CD4-positive, alpha-beta memory T cell (primary cell): ENCODE measurements at regions not wholly inside any gene's neighbourhood (a gene's known extent, or its start where the extent isn't known, plus 50 kb on each side); places are given as distances from the start of the nearest gene placed in this dataset.

Experiments used
- CTCF ChIA-PET: fragments of 350-600 bp; sonication (Branson Sonifier 250); formaldehyde crosslinking; loops from one replicate; lab custom pipeline; 2021; ENCODE audit warnings: inconsistent platforms; ENCODE audit not compliant: partially characterized antibody; lab: Charles Lee
- POLR2A ChIA-PET: fragments of 350-600 bp; sonication (Branson Sonifier 250); formaldehyde crosslinking; loops from one replicate; lab custom pipeline; 2021; ENCODE audit not compliant: partially characterized antibody; lab: Charles Lee
- DNase-seq, 5 donors: peaks; one replicate each; pipeline versions ENCODE4 v3.0.0 to v3.0.0-alpha.2; 2020 to 2022; ENCODE audit warnings: mixed read lengths in 1 of 5
- H3K27ac ChIP-seq: one replicate; pipeline ENCODE4 v1.7.0; 2013; ENCODE audit warnings: low read depth, low read length
- H3K27me3 ChIP-seq: 2 replicates; pipeline ENCODE4 v1.7.0; 2013; ENCODE audit warnings: mild to moderate bottlenecking, low read length, moderate library complexity; ENCODE audit not compliant: insufficient read depth
- H3K36me3 ChIP-seq: 2 replicates; pipeline ENCODE4 v1.7.0; 2013; ENCODE audit warnings: mild to moderate bottlenecking, low read length, moderate library complexity; ENCODE audit not compliant: insufficient read depth
- H3K4me1 ChIP-seq: 2 replicates; pipeline ENCODE4 v1.7.0; 2013; ENCODE audit warnings: mild to moderate bottlenecking, low read length, moderate library complexity; ENCODE audit not compliant: insufficient read depth
- H3K4me3 ChIP-seq, 2 donors: one replicate each; pipeline ENCODE4 v1.7.0; 2013; ENCODE audit warnings: low read length in 2 of 2, mild to moderate bottlenecking in 1 of 2
- H3K9me3 ChIP-seq, 2 donors: one replicate each; pipeline ENCODE4 v1.7.0; 2013; ENCODE audit warnings: low read length in 2 of 2, control low read depth in 1 of 2; ENCODE audit not compliant: control insufficient read depth in 1 of 2
- H3K27ac Mint-ChIP-seq, 7 donors: one replicate each; pipeline ENCODE4 v1.8.0; 2020 to 2021; ENCODE audit warnings: mixed read lengths in 7 of 7, mild to moderate bottlenecking in 6 of 7, inconsistent platforms in 3 of 7, moderate library complexity in 3 of 7
- H3K27me3 Mint-ChIP-seq, 2 donors: one replicate each; pipeline ENCODE4 v1.8.0; 2020 to 2021; ENCODE audit warnings: mixed read lengths in 2 of 2
- H3K36me3 Mint-ChIP-seq, 2 donors: one replicate each; pipeline ENCODE4 v1.8.0; 2020 to 2021; ENCODE audit warnings: mixed read lengths in 2 of 2, inconsistent platforms in 1 of 2, mild to moderate bottlenecking in 1 of 2
- H3K4me1 Mint-ChIP-seq, 4 donors: one replicate each; pipeline ENCODE4 v1.8.0; 2020 to 2021; ENCODE audit warnings: mixed read lengths in 4 of 4, mild to moderate bottlenecking in 1 of 4
- H3K4me3 Mint-ChIP-seq, 8 donors: one replicate each; pipeline ENCODE4 v1.8.0; 2020 to 2021; ENCODE audit warnings: mixed read lengths in 8 of 8, mild to moderate bottlenecking in 7 of 8, moderate library complexity in 6 of 8, inconsistent platforms in 3 of 8
- H3K9me3 Mint-ChIP-seq, 8 donors: one replicate each; pipeline ENCODE4 v1.8.0; 2020 to 2021; ENCODE audit warnings: mixed read lengths in 8 of 8, mild to moderate bottlenecking in 5 of 8, inconsistent platforms in 3 of 8, moderate library complexity in 1 of 8
- intact Hi-C: fragments of 100-400 bp; cut with micrococcal nuclease; formaldehyde crosslinking; loops from one replicate; pipeline ENCODE4 v1.15.1; 2023

GRCh38 chr11:130726234-130727037 lies 189.8 kb downstream of the SNX19 start:
- Histone ChIP-seq H3K4me3 (no peak overlapping the region), H3K27ac (no peak overlapping the region), H3K4me1 (no peaks in the 10 kb centered on the region), H3K27me3 (no peaks in the 10 kb centered on the region), H3K36me3 (no peaks in the 10 kb centered on the region), H3K9me3 (peaks cover 0 to 4% of the 10 kb centered on the region in 2 donors)
- no peak for DNase-seq
- ChIA-PET CTCF (no interaction called here), POLR2A (no interaction called here)
- no peak overlapping the region for H3K27ac Mint-ChIP-seq
- intact Hi-C loops, result no loop called here
- H3K4me3 Mint-ChIP-seq, result no peak overlapping the region
- no peaks in the 10 kb centered on the region for H3K36me3 Mint-ChIP-seq
- H3K4me1 Mint-ChIP-seq, result no peaks in the 10 kb centered on the region
- H3K9me3 Mint-ChIP-seq, result peaks cover 0 to 18% (median 12%) of the 10 kb centered on the region in 8 donors
- peaks cover 0 to 4% of the 10 kb centered on the region in 2 donors for H3K27me3 Mint-ChIP-seq

GRCh38 chr11:130727157-130728119 lies 188.8 kb downstream of the SNX19 start:
- POLR2A ChIA-PET, result no interaction called here
- H3K4me3 Mint-ChIP-seq, result no peak overlapping the region
- H3K27me3 Mint-ChIP-seq, result peaks cover 0 to 4% of the 10 kb centered on the region in 2 donors
- Histone ChIP-seq H3K27me3 (no peaks in the 10 kb centered on the region), H3K9me3 (peaks cover 0 to 4% of the 10 kb centered on the region in 2 donors), H3K36me3 (no peaks in the 10 kb centered on the region), H3K4me1 (no peaks in the 10 kb centered on the region), H3K27ac (no peak overlapping the region), H3K4me3 (no peak overlapping the region)
- intact Hi-C loops, result no loop called here
- no peak overlapping the region for H3K27ac Mint-ChIP-seq
- CTCF ChIA-PET, result no interaction called here
- H3K4me1 Mint-ChIP-seq, result no peaks in the 10 kb centered on the region
- DNase-seq, result no peak
- peaks cover 0 to 21% (median 12%) of the 10 kb centered on the region in 8 donors for H3K9me3 Mint-ChIP-seq
- H3K36me3 Mint-ChIP-seq, result no peaks in the 10 kb centered on the region

GRCh38 chr11:130728185-130729180 lies 187.8 kb downstream of the SNX19 start:
- POLR2A ChIA-PET, result no interaction called here
- DNase-seq, result no peak
- Histone ChIP-seq H3K27ac (no peak overlapping the region), H3K4me3 (no peak overlapping the region), H3K4me1 (no peaks in the 10 kb centered on the region), H3K36me3 (no peaks in the 10 kb centered on the region), H3K9me3 (peaks cover 0 to 4% of the 10 kb centered on the region in 2 donors), H3K27me3 (no peaks in the 10 kb centered on the region)
- Mint-ChIP-seq H3K27me3 (peaks cover 0 to 2% of the 10 kb centered on the region in 2 donors), H3K27ac (no peak overlapping the region), H3K4me1 (no peaks in the 10 kb centered on the region), H3K9me3 (peaks cover 0 to 21% (median 12%) of the 10 kb centered on the region in 8 donors), H3K36me3 (no peaks in the 10 kb centered on the region), H3K4me3 (no peak overlapping the region)
- CTCF ChIA-PET, result no interaction called here
- intact Hi-C loops, result no loop called here

- ChIA-PET POLR2A (no interaction called here), CTCF (no interaction called here)
- no peak overlapping the region for H3K27ac ChIP-seq
Measured at GRCh38 chr11:130729193-130729592, 187.1 kb downstream of the SNX19 start.

GRCh38 chr11:130729678-130730300 lies 186.5 kb downstream of the SNX19 start:
- Histone ChIP-seq H3K4me3 (no peak overlapping the region), H3K9me3 (peaks cover 0 to 4% of the 10 kb centered on the region in 2 donors), H3K4me1 (no peaks in the 10 kb centered on the region), H3K27ac (no peak overlapping the region), H3K27me3 (no peaks in the 10 kb centered on the region), H3K36me3 (no peaks in the 10 kb centered on the region)
- no peaks in the 10 kb centered on the region for H3K27me3 Mint-ChIP-seq
- H3K27ac Mint-ChIP-seq, result no peak overlapping the region
- peaks cover 0 to 25% (median 15%) of the 10 kb centered on the region in 8 donors for H3K9me3 Mint-ChIP-seq
- H3K4me3 Mint-ChIP-seq, result no peak overlapping the region
- no peaks in the 10 kb centered on the region for H3K36me3 Mint-ChIP-seq
- no peak for DNase-seq
- intact Hi-C loops, result no loop called here
- no peaks in the 10 kb centered on the region for H3K4me1 Mint-ChIP-seq
- POLR2A ChIA-PET, result no interaction called here
- CTCF ChIA-PET, result no interaction called here

More at GRCh38 chr11:130729193-130729592, 187.1 kb downstream of the SNX19 start:
- H3K9me3 ChIP-seq, result peaks cover 0 to 4% of the 10 kb centered on the region in 2 donors
- no peak overlapping the region for H3K27ac Mint-ChIP-seq
- no peaks in the 10 kb centered on the region for H3K36me3 ChIP-seq
- no peaks in the 10 kb centered on the region for H3K4me1 Mint-ChIP-seq
- H3K4me3 ChIP-seq, result no peak overlapping the region
- H3K27me3 Mint-ChIP-seq, result no peaks in the 10 kb centered on the region
- no peaks in the 10 kb centered on the region for H3K4me1 ChIP-seq
- no peak for DNase-seq
- H3K27me3 ChIP-seq, result no peaks in the 10 kb centered on the region
- no peaks in the 10 kb centered on the region for H3K36me3 Mint-ChIP-seq
- intact Hi-C loops, result no loop called here
- no peak overlapping the region for H3K4me3 Mint-ChIP-seq
- peaks cover 0 to 21% (median 12%) of the 10 kb centered on the region in 8 donors for H3K9me3 Mint-ChIP-seq

GRCh38 chr11:130731401-130731800 lies 184.9 kb downstream of the SNX19 start:
- H3K4me1 ChIP-seq, result no peaks in the 10 kb centered on the region
- Mint-ChIP-seq H3K9me3 (peaks cover 0 to 32% (median 20%) of the 10 kb centered on the region in 8 donors), H3K4me1 (no peaks in the 10 kb centered on the region), H3K36me3 (no peaks in the 10 kb centered on the region), H3K27me3 (no peaks in the 10 kb centered on the region), H3K27ac (no peak overlapping the region), H3K4me3 (no peak overlapping the region)
- H3K36me3 ChIP-seq, result no peaks in the 10 kb centered on the region
- DNase-seq, result no peak
- H3K9me3 ChIP-seq, result peaks cover 0 to 4% of the 10 kb centered on the region in 2 donors
- POLR2A ChIA-PET, result no interaction called here
- H3K27ac ChIP-seq, result no peak overlapping the region
- CTCF ChIA-PET, result interaction anchor here (1.4 kb wide), 1 partner anchor 20 kb away, joined by 3 read pairs; no protein-coding TSS in a partner anchor
- no peaks in the 10 kb centered on the region for H3K27me3 ChIP-seq
- H3K4me3 ChIP-seq, result no peak overlapping the region
- intact Hi-C loops, result no loop called here
